Peyer's patch (tissue), 4 donors: ENCODE measurements at regions not wholly inside any gene's neighbourhood (a gene's known extent, or its start where the extent isn't known, plus 50 kb on each side); places are given as distances from the start of the nearest gene placed in this dataset.

ENCODE experiments used
- POLR2A ChIP-seq, 2 donors: fragments of 450-650 bp; IDR thresholded peaks; one replicate each; pipeline ENCODE4 v1.5.1; 2017; ENCODE audit warnings: antibody characterized with exemption in 2 of 2, mild to moderate bottlenecking in 2 of 2, moderate library complexity in 2 of 2
- TF ChIP-seq, protein P1 (sequence below), 6 experiments: fragments of 450-650 bp in 4 of 6; fragments of 200-600 bp in 2 of 6; sonication (generic) in 1 of 6; IDR thresholded peaks; one replicate each; pipeline ENCODE4 v1.5.1; 2017 to 2019; ENCODE audit warnings: antibody characterized with exemption in 6 of 6, mild to moderate bottlenecking in 3 of 6, moderate library complexity in 1 of 6

DNA sequence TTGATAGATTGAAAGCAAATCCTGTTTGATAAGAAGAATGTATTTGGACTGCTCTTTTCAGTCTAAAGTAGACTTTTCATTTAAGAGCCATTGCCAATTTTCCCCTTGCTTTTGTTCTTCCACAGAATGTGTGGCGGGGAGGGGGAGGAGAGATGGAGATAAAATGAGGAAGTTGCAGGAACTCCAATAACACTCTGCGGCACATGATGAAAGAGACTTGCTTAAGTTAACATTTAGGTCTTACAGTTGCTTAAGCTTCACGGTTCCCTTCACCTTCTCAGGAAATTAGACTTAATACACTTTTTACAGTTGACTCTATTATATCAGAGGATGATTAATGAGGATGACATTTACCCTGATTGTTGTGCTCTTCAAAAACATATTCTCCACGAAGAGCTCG lies 537.3 kb downstream of the TMTC2 start:
- TF ChIP-seq, protein P1, sequence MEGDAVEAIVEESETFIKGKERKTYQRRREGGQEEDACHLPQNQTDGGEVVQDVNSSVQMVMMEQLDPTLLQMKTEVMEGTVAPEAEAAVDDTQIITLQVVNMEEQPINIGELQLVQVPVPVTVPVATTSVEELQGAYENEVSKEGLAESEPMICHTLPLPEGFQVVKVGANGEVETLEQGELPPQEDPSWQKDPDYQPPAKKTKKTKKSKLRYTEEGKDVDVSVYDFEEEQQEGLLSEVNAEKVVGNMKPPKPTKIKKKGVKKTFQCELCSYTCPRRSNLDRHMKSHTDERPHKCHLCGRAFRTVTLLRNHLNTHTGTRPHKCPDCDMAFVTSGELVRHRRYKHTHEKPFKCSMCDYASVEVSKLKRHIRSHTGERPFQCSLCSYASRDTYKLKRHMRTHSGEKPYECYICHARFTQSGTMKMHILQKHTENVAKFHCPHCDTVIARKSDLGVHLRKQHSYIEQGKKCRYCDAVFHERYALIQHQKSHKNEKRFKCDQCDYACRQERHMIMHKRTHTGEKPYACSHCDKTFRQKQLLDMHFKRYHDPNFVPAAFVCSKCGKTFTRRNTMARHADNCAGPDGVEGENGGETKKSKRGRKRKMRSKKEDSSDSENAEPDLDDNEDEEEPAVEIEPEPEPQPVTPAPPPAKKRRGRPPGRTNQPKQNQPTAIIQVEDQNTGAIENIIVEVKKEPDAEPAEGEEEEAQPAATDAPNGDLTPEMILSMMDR (IDR thresholded peaks at IDR 0.05) = no peak
- TF ChIP-seq POLR2A (IDR thresholded peaks at IDR 0.05) = no peak
